Mesenchymal stem cell (in vitro differentiated cells and primary cell): ENCODE measurements at regions not wholly inside any gene's neighbourhood (a gene's known extent, or its start where the extent isn't known, plus 50 kb on each side); places are given as distances from the start of the nearest gene placed in this dataset.

Source experiments
- DNase-seq: peaks from one replicate; pipeline ENCODE4 v3.0.0-alpha.2; 2013
- H2AFZ ChIP-seq: one replicate; pipeline ENCODE4 v1.6.1; 2013; ENCODE audit warnings: low read depth, mild to moderate bottlenecking, control low read depth, inconsistent platforms, low read length, moderate library complexity
- H2AK5ac ChIP-seq: 2 replicates; pipeline ENCODE4 v1.6.1; 2013; ENCODE audit warnings: low read length, moderate library complexity, mild to moderate bottlenecking, inconsistent platforms; ENCODE audit not compliant: severe bottlenecking
- H2BK120ac ChIP-seq: one replicate; pipeline ENCODE4 v1.6.1; 2013; ENCODE audit warnings: low read depth, mild to moderate bottlenecking, inconsistent platforms, low read length, moderate library complexity
- H2BK12ac ChIP-seq, 2 experiments: one replicate each; pipeline ENCODE4 v1.6.1; 2013; ENCODE audit warnings: inconsistent platforms in 2 of 2, low read length in 2 of 2, mild to moderate bottlenecking in 2 of 2, moderate library complexity in 2 of 2, control low read depth in 1 of 2
- H2BK15ac ChIP-seq: one replicate; pipeline ENCODE4 v1.6.1; 2013; ENCODE audit warnings: mild to moderate bottlenecking, low read depth, inconsistent platforms; ENCODE audit not compliant: poor library complexity, severe bottlenecking
- H2BK5ac ChIP-seq: 2 replicates; pipeline ENCODE4 v1.6.1; 2013; ENCODE audit warnings: low read depth, mild to moderate bottlenecking, low read length, control low read depth, inconsistent platforms; ENCODE audit not compliant: poor library complexity, severe bottlenecking
- H3K14ac ChIP-seq, 2 experiments: one replicate each; pipeline ENCODE4 v1.6.1; 2013; ENCODE audit warnings: inconsistent platforms in 2 of 2, low read length in 2 of 2, control low read depth in 1 of 2, mild to moderate bottlenecking in 1 of 2, moderate library complexity in 1 of 2
- H3K18ac ChIP-seq, 2 experiments: one replicate each; pipeline ENCODE4 v1.6.1; 2013; ENCODE audit warnings: inconsistent platforms in 2 of 2, low read length in 2 of 2, control low read depth in 1 of 2, low read depth in 1 of 2, mild to moderate bottlenecking in 1 of 2
- H3K23ac ChIP-seq, 2 experiments: one replicate each; pipeline ENCODE4 v1.6.1; 2013; ENCODE audit warnings: inconsistent platforms in 2 of 2, low read length in 2 of 2, mild to moderate bottlenecking in 2 of 2, moderate library complexity in 2 of 2, control low read depth in 1 of 2
- H3K27ac ChIP-seq: 2 replicates; pipeline ENCODE4 v1.5.1; 2013; ENCODE audit warnings: mild to moderate bottlenecking, moderate library complexity, low read length, control low read depth, inconsistent platforms; ENCODE audit not compliant: poor library complexity, severe bottlenecking
- H3K27me3 ChIP-seq, 2 experiments: 2 replicates each; pipeline versions ENCODE4 v1.6.1 to v1.7.0; 2013; ENCODE audit warnings: low read length in 2 of 2, mild to moderate bottlenecking in 2 of 2, moderate library complexity in 2 of 2, control low read depth in 1 of 2, inconsistent platforms in 1 of 2; ENCODE audit not compliant: control insufficient read depth in 1 of 2, insufficient read depth in 1 of 2
- H3K36me3 ChIP-seq, 2 experiments: 2 replicates each; pipeline versions ENCODE4 v1.6.1 to v1.7.0; 2013; ENCODE audit warnings: low read length in 2 of 2, control low read depth in 1 of 2, inconsistent platforms in 1 of 2, low read depth in 1 of 2, mild to moderate bottlenecking in 1 of 2; ENCODE audit not compliant: insufficient read depth in 2 of 2, control insufficient read depth in 1 of 2
- H3K4ac ChIP-seq, 2 experiments: one replicate each; pipeline ENCODE4 v1.6.1; 2013; ENCODE audit warnings: inconsistent platforms in 2 of 2, low read length in 2 of 2, mild to moderate bottlenecking in 2 of 2, moderate library complexity in 2 of 2, control low read depth in 1 of 2, low read depth in 1 of 2
- H3K4me1 ChIP-seq: 2 replicates; pipeline ENCODE4 v1.6.1; 2013; ENCODE audit warnings: low read depth, low read length, control low read depth; ENCODE audit not compliant: control insufficient read depth, insufficient read depth
- H3K4me2 ChIP-seq: 2 replicates; pipeline ENCODE4 v1.6.1; 2013; ENCODE audit warnings: low read length, mild to moderate bottlenecking, inconsistent platforms; ENCODE audit not compliant: poor library complexity, severe bottlenecking
- H3K4me3 ChIP-seq, 2 experiments: 2 replicates each; pipeline versions ENCODE4 v1.5.1 to v1.7.0; 2013; ENCODE audit warnings: low read length in 2 of 2, mild to moderate bottlenecking in 2 of 2, control low read depth in 1 of 2, low read depth in 1 of 2; ENCODE audit not compliant: insufficient read depth in 1 of 2
- H3K79me1 ChIP-seq: replicated peaks from 2 replicates; pipeline ENCODE4 v1.6.1; 2013; ENCODE audit warnings: mild to moderate bottlenecking, control low read depth, low read length, inconsistent platforms; ENCODE audit not compliant: poor library complexity, severe bottlenecking
- H3K9ac ChIP-seq: 2 replicates; pipeline ENCODE4 v1.7.0; 2013; ENCODE audit warnings: mild to moderate bottlenecking, low read length, moderate library complexity
- H3K9me3 ChIP-seq: 2 replicates; pipeline ENCODE4 v1.7.0; 2013; ENCODE audit warnings: mild to moderate bottlenecking, low read length; ENCODE audit not compliant: control insufficient read depth
- H4K8ac ChIP-seq: one replicate; pipeline ENCODE4 v1.6.1; 2013; ENCODE audit warnings: inconsistent platforms, mild to moderate bottlenecking, low read length, moderate library complexity
- H4K91ac ChIP-seq: one replicate; pipeline ENCODE4 v1.6.1; 2013; ENCODE audit warnings: mild to moderate bottlenecking, low read length, inconsistent platforms
- WGBS: methylation state at CpG from one replicate; pipeline ENCODE4 v1.1.7; 2013; ENCODE audit warnings: mixed read lengths; 5-methylcytosine and 5-hydroxymethylcytosine counted together

DNA sequence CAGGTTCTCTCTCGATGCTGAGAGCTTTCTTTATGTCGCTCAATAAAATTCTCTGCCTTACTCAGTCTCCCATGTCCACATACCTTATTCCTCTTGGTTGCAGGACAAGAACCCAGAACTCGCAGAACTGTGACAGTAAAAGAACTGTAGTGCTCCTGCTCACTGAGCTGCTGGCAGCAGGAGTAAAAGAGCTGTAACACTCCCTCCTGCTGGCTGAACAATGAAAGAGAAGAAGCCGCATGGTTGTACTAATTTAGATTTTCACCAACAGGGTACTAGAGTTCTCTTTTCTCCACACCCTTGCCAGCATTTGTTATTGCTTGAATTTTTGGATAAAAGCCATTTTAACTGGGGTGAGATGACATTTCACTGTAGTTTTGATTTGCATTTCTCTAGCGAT is 433.2 kb downstream of the GUCY1A2 start:
- Histone ChIP-seq H2AK5ac (no peak overlapping the region), H2AFZ (no peak overlapping the region), H4K8ac (no peak overlapping the region), H2BK12ac (no peak overlapping the region), H3K18ac (no peak overlapping the region), H3K4me1 (no peaks in the 10 kb centered on the region), H2BK15ac (no peak overlapping the region), H3K9ac (no peak overlapping the region), H3K4me2 (no peak overlapping the region), H3K14ac (no peak overlapping the region), H3K23ac (no peak overlapping the region), H3K9me3 (peaks cover 4% of the 10 kb centered on the region), H3K4ac (no peak overlapping the region), H3K4me3 (no peak overlapping the region), H2BK120ac (no peak overlapping the region), H3K79me1 (no peaks in the 10 kb centered on the region), H3K27ac (no peak overlapping the region), H3K36me3 (no peaks in the 10 kb centered on the region), H4K91ac (no peak overlapping the region), H3K27me3 (no peaks in the 10 kb centered on the region), H2BK5ac (no peak overlapping the region)
- 85% methylated on average over 4 of the region's 5 CpGs for WGBS
- DNase-seq = peak; percentile 58

GRCh38 chr11:106594751-106595351 is 423.4 kb downstream of the GUCY1A2 start:
- H2AFZ ChIP-seq = no peak overlapping the region
- H3K4me3 ChIP-seq = no peak overlapping the region
- H3K27ac ChIP-seq = no peak overlapping the region
- no peaks in the 10 kb centered on the region for H3K79me1 ChIP-seq
- H3K4me1 ChIP-seq = peaks cover 2% of the 10 kb centered on the region
- no peak overlapping the region for H4K8ac ChIP-seq
- H3K36me3 ChIP-seq = no peaks in the 10 kb centered on the region
- no peaks in the 10 kb centered on the region for H3K27me3 ChIP-seq
- no peak overlapping the region for H2BK5ac ChIP-seq
- 91% methylated on average over 4 of the region's 6 CpGs for WGBS
- DNase-seq = no peak
- H3K4me2 ChIP-seq = no peak overlapping the region
- H3K9ac ChIP-seq = no peak overlapping the region
- H3K18ac ChIP-seq = no peak overlapping the region
- H3K23ac ChIP-seq = no peak overlapping the region
- H3K14ac ChIP-seq = no peak overlapping the region
- no peak overlapping the region for H2AK5ac ChIP-seq
- no peak overlapping the region for H2BK15ac ChIP-seq
- no peak overlapping the region for H2BK120ac ChIP-seq
- H4K91ac ChIP-seq = no peak overlapping the region
- H2BK12ac ChIP-seq = no peak overlapping the region
- no peak overlapping the region for H3K4ac ChIP-seq
- H3K9me3 ChIP-seq = no peaks in the 10 kb centered on the region

DNA sequence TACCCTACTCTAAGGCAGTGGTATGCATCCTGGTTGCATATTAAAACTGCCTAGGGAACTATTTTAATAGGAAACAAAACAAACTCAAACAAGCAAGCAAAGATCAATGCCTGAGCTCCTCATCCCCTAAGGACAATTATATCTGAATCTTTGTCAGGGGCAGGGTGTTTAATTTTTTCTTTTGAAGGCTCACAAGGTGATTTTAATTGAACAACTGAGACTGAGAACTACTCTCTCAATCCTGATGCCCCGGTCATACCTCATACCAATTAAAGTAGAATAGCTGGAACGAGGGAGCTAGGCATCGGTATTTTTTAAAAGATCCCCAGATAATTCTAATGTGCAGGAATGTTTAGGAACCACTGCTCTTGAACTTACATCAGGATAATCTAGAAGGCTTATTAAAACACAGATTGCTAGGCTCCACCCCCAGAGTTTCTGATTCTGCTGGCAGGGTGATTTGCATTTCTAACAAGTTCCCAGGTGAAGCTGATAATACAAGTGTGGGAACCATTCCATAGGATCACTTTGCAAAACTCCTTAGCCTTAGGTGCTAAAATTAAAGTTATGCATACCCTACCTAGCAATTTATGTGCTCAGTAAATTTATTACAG is 416.5 kb downstream of the GUCY1A2 start:
- Histone ChIP-seq H2BK5ac (no peak overlapping the region), H3K23ac (no peak overlapping the region), H3K9ac (no peak overlapping the region), H4K8ac (no peak overlapping the region), H2BK12ac (no peak overlapping the region), H3K79me1 (no peaks in the 10 kb centered on the region), H3K4me1 (no peaks in the 10 kb centered on the region), H3K18ac (no peak overlapping the region), H2AFZ (no peak overlapping the region), H3K4ac (no peak overlapping the region), H3K4me3 (no peak overlapping the region), H4K91ac (no peak overlapping the region), H3K27ac (no peak overlapping the region), H3K4me2 (no peak overlapping the region), H3K9me3 (no peaks in the 10 kb centered on the region), H3K14ac (no peak overlapping the region), H2BK15ac (no peak overlapping the region), H3K36me3 (no peaks in the 10 kb centered on the region), H2BK120ac (no peak overlapping the region), H2AK5ac (no peak overlapping the region), H3K27me3 (no peaks in the 10 kb centered on the region)
- DNase-seq = no peak
- WGBS = 81% methylated on average over 3 of the region's 3 CpGs

DNA sequence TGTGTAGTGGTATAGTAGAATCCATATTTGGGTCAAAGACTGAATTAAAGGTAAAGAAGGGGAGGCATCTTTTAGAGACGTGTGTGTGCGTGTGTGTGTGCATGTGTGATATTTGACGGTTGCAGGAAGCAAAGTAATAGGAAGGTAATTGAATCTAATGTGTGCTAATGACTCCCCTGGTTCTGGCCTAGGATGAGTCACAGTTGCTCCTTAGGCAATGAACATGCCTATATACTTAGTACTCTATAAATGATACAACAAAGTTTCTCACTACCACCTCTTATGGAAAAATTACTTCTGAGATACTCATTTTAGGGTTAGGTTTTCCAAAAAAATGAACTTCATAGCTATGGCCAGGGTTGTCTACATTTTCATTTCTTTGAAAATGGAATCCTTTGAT is 409.6 kb downstream of the GUCY1A2 start:
- Histone ChIP-seq H3K18ac (no peak overlapping the region), H3K4me1 (no peaks in the 10 kb centered on the region), H3K79me1 (no peaks in the 10 kb centered on the region), H3K27me3 (no peaks in the 10 kb centered on the region), H2BK5ac (no peak overlapping the region), H3K36me3 (no peaks in the 10 kb centered on the region), H3K9me3 (no peaks in the 10 kb centered on the region), H3K4me2 (no peak overlapping the region), H4K91ac (no peak overlapping the region), H3K23ac (no peak overlapping the region), H3K14ac (no peak overlapping the region), H2AFZ (no peak overlapping the region), H2BK15ac (no peak overlapping the region), H3K4me3 (no peak overlapping the region), H3K27ac (no peak overlapping the region), H3K4ac (no peak overlapping the region), H2BK120ac (no peak overlapping the region), H2BK12ac (no peak overlapping the region), H2AK5ac (no peak overlapping the region), H4K8ac (no peak overlapping the region), H3K9ac (no peak overlapping the region)
- 89% methylated on average over 3 of the region's 3 CpGs for WGBS
- DNase-seq = peak; percentile 33
